NCI-H510A treated with DMSO at 0.1 percent for 48 hours (cell line): ENCODE measurements at regions not wholly inside any gene's neighbourhood (a gene's known extent, or its start where the extent isn't known, plus 50 kb on each side); places are given as distances from the start of the nearest gene placed in this dataset.

Source experiments
- DNase-seq: peaks from one replicate; lab custom pipeline; 2025; lab: John Stamatoyannopoulos, UW

GRCh38 chr5:136694258-136694657 is 328.9 kb upstream of the TRPC7 start:
- no peak for DNase-seq

- DNase-seq, result no peak
Observed at GRCh38 chr5:136689552-136689951, 324.2 kb upstream of the TRPC7 start.

GRCh38 chr5:136686192-136686872 is 321.0 kb upstream of the TRPC7 start:
- DNase-seq, result no peak

GRCh38 chr5:136682986-136683385 is 317.6 kb upstream of the TRPC7 start:
- no peak for DNase-seq

GRCh38 chr5:136679233-136679632 is 313.9 kb upstream of the TRPC7 start:
- DNase-seq, result no peak

GRCh38 chr5:136677217-136677616 is 311.9 kb upstream of the TRPC7 start:
- no peak for DNase-seq

GRCh38 chr5:136676685-136677084 is 311.3 kb upstream of the TRPC7 start:
- no peak for DNase-seq

- no peak for DNase-seq
Observed at GRCh38 chr5:136675769-136676168, 310.4 kb upstream of the TRPC7 start.

- DNase-seq, result peak; percentile 50
Observed at GRCh38 chr5:136674178-136674577, 308.8 kb upstream of the TRPC7 start.

- DNase-seq, result no peak
Observed at GRCh38 chr5:136667789-136668188, 302.4 kb upstream of the TRPC7 start.

- no peak for DNase-seq
Observed at GRCh38 chr5:136666970-136667620, 301.8 kb upstream of the TRPC7 start.

GRCh38 chr5:136665331-136665730 is 300.0 kb upstream of the TRPC7 start:
- no peak for DNase-seq

GRCh38 chr5:136661026-136661425 is 295.7 kb upstream of the TRPC7 start:
- no peak for DNase-seq

- DNase-seq, result no peak
Observed at GRCh38 chr5:136656811-136657210, 291.5 kb upstream of the TRPC7 start.

GRCh38 chr5:136655468-136655867 is 290.1 kb upstream of the TRPC7 start:
- DNase-seq, result no peak

GRCh38 chr5:136646915-136647314 is 281.6 kb upstream of the TRPC7 start:
- no peak for DNase-seq

GRCh38 chr5:136642976-136643375 is 277.6 kb upstream of the TRPC7 start:
- DNase-seq, result no peak

GRCh38 chr5:136639616-136640015 is 274.3 kb upstream of the TRPC7 start:
- DNase-seq, result no peak

- peak; percentile 60 for DNase-seq
Observed at GRCh38 chr5:136638084-136638483, 272.7 kb upstream of the TRPC7 start.

GRCh38 chr5:136636001-136636400 is 270.7 kb upstream of the TRPC7 start:
- DNase-seq, result no peak

GRCh38 chr5:136631186-136631585 is 265.8 kb upstream of the TRPC7 start:
- DNase-seq, result no peak

GRCh38 chr5:136629125-136629792 is 263.9 kb upstream of the TRPC7 start:
- no peak for DNase-seq

- DNase-seq, result no peak
Observed at GRCh38 chr5:136626531-136626930, 261.2 kb upstream of the TRPC7 start.
